ENCODE measurements at regions not wholly inside any gene's neighbourhood (a gene's known extent, or its start where the extent isn't known, plus 50 kb on each side); places are given as distances from the start of the nearest gene placed in this dataset.

DNA sequence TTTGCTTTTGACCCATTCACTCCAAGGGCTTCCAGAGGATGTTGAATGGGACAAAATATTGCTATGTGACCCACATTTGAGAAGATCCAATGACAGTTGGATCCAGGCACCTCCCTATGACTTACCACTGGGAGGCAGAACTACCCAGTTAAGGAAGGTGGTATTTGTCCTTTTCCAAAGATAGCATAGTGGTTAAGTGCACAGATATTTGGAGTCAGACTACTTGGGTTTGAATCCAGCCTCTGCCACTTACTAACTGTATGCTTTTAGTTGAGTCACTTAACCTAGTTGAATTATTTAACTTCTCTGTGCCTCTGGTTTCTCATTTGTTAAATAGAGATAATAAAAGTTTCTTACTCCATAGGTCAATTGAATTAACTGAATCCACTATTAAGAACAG, 74.5 kb upstream of the PALM2AKAP2 start:
- Histone ChIP-seq H3K4me3 (ENCODE audit: low read length) (no peak overlapping the region), H3K4me1 (ENCODE audit: insufficient read depth, low read length) (no peaks in the 10 kb centered on the region), H3K27ac (ENCODE audit: low read depth in 1 of 2, low read length in 2 of 2) (no peak overlapping the region), H3K9me3 (ENCODE audit: control insufficient read depth in 1 of 2, insufficient read depth in 1 of 2, low read length in 2 of 2) (no peaks in the 10 kb centered on the region), H3K36me3 (ENCODE audit: insufficient read depth, low read length) (no peaks in the 10 kb centered on the region), H3K27me3 (ENCODE audit: control insufficient read depth in 1 of 2, insufficient read depth in 2 of 2, low read length in 2 of 2) (peaks cover 0 to 2% of the 10 kb centered on the region in 2 experiments)
- ATAC-seq (ENCODE audit: poor library complexity) (no peak), DNase-seq (no peak)
- CTCF ChIA-PET: no interaction called here
- H3K4me1 Mint-ChIP-seq (ENCODE audit: low read depth): no peaks in the 10 kb centered on the region
- H3K9me3 Mint-ChIP-seq: no peaks in the 10 kb centered on the region
- TF ChIP-seq, protein P1, sequence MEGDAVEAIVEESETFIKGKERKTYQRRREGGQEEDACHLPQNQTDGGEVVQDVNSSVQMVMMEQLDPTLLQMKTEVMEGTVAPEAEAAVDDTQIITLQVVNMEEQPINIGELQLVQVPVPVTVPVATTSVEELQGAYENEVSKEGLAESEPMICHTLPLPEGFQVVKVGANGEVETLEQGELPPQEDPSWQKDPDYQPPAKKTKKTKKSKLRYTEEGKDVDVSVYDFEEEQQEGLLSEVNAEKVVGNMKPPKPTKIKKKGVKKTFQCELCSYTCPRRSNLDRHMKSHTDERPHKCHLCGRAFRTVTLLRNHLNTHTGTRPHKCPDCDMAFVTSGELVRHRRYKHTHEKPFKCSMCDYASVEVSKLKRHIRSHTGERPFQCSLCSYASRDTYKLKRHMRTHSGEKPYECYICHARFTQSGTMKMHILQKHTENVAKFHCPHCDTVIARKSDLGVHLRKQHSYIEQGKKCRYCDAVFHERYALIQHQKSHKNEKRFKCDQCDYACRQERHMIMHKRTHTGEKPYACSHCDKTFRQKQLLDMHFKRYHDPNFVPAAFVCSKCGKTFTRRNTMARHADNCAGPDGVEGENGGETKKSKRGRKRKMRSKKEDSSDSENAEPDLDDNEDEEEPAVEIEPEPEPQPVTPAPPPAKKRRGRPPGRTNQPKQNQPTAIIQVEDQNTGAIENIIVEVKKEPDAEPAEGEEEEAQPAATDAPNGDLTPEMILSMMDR (IDR thresholded peaks at IDR 0.05): no peak
- H3K27ac Mint-ChIP-seq: no peak overlapping the region
- H3K4me3 Mint-ChIP-seq: no peak overlapping the region
- POLR2A ChIA-PET: no interaction called here
- no peaks in the 10 kb centered on the region for H3K27me3 Mint-ChIP-seq
- intact Hi-C loops (cut with DNase I, micrococcal nuclease): no loop called here
- H3K36me3 Mint-ChIP-seq (ENCODE audit: low read depth): no peaks in the 10 kb centered on the region

DNA sequence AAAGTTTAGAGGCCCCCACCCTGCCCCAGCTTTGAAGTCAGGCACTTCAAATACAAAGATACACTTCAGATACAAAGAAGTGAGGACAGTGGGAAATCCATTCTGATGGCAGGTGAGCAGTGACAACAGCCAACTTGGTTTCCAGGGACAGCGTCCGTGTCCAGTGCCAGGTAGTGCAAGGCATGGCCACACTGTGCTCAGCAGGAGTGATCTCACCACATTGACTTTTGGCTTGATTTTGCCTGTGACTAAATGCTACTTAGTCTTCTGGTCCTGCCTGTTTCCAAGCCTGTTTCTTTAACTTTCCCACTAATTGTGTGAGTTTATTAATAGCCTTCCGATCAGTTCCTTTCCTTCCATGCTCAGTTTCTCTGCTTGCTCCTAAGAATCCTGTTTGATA, 72.6 kb upstream of the PALM2AKAP2 start:
- no peak overlapping the region for H3K27ac Mint-ChIP-seq
- no peaks in the 10 kb centered on the region for H3K4me1 Mint-ChIP-seq (ENCODE audit: low read depth)
- Histone ChIP-seq H3K4me3 (ENCODE audit: low read length) (no peak overlapping the region), H3K36me3 (ENCODE audit: insufficient read depth, low read length) (no peaks in the 10 kb centered on the region), H3K9me3 (ENCODE audit: control insufficient read depth in 1 of 2, insufficient read depth in 1 of 2, low read length in 2 of 2) (no peaks in the 10 kb centered on the region), H3K27me3 (ENCODE audit: control insufficient read depth in 1 of 2, insufficient read depth in 2 of 2, low read length in 2 of 2) (peaks cover 0 to 2% of the 10 kb centered on the region in 2 experiments), H3K27ac (ENCODE audit: low read depth in 1 of 2, low read length in 2 of 2) (no peak overlapping the region), H3K4me1 (ENCODE audit: insufficient read depth, low read length) (no peaks in the 10 kb centered on the region)
- intact Hi-C loops (cut with DNase I, micrococcal nuclease): no loop called here
- CTCF ChIA-PET: no interaction called here
- ATAC-seq (ENCODE audit: poor library complexity): no peak
- H3K4me3 Mint-ChIP-seq: no peak overlapping the region
- POLR2A ChIA-PET: no interaction called here
- no peaks in the 10 kb centered on the region for H3K36me3 Mint-ChIP-seq (ENCODE audit: low read depth)
- no peaks in the 10 kb centered on the region for H3K9me3 Mint-ChIP-seq
- TF ChIP-seq, protein P1 (IDR thresholded peaks at IDR 0.05): no peak
- no peak for DNase-seq
- H3K27me3 Mint-ChIP-seq: no peaks in the 10 kb centered on the region

GRCh38 chr9:109708451-109708945, 71.5 kb upstream of the PALM2AKAP2 start:
- H3K27ac Mint-ChIP-seq: no peak overlapping the region
- H3K9me3 Mint-ChIP-seq: no peaks in the 10 kb centered on the region
- TF ChIP-seq, protein P1 (IDR thresholded peaks at IDR 0.05): no peak
- CTCF ChIA-PET: no interaction called here
- H3K4me3 ChIP-seq (ENCODE audit: low read length): no peak overlapping the region
- peaks cover 0 to 2% of the 10 kb centered on the region in 2 experiments for H3K27me3 ChIP-seq (ENCODE audit: control insufficient read depth in 1 of 2, insufficient read depth in 2 of 2, low read length in 2 of 2)
- no peak overlapping the region for H3K4me3 Mint-ChIP-seq
- no peak overlapping the region for H3K27ac ChIP-seq (ENCODE audit: low read depth in 1 of 2, low read length in 2 of 2)
- no peaks in the 10 kb centered on the region for H3K4me1 Mint-ChIP-seq (ENCODE audit: low read depth)
- H3K36me3 ChIP-seq (ENCODE audit: insufficient read depth, low read length): no peaks in the 10 kb centered on the region
- no peaks in the 10 kb centered on the region for H3K27me3 Mint-ChIP-seq
- no peak for DNase-seq
- POLR2A ChIA-PET: no interaction called here
- intact Hi-C loops (cut with DNase I, micrococcal nuclease): no loop called here
- H3K4me1 ChIP-seq (ENCODE audit: insufficient read depth, low read length): no peaks in the 10 kb centered on the region
- H3K36me3 Mint-ChIP-seq (ENCODE audit: low read depth): no peaks in the 10 kb centered on the region
- H3K9me3 ChIP-seq (ENCODE audit: control insufficient read depth in 1 of 2, insufficient read depth in 1 of 2, low read length in 2 of 2): no peaks in the 10 kb centered on the region
- ATAC-seq (ENCODE audit: poor library complexity): no peak
